ENCODE measurements at regions not wholly inside any gene's neighbourhood (a gene's known extent, or its start where the extent isn't known, plus 50 kb on each side); places are given as distances from the start of the nearest gene placed in this dataset.

DNA sequence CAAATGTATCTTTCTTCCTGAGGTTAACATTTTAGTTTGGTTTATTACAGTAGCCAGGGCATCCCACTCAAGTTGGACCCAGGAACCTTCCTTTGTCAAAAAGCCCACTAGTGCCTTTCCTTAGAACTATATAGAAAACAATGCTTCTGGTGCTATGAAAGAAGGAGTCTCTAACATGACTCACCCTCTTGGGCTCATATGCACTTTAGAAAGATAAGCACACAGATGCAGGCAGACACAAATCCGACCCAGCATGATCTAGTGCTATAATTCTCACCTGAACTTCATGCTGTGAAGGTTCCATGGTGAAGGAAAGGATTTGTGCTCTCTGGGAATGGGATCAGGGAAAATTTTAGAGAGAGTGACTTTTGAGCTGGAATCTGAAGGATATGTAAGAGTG is 289.4 kb downstream of the ANKRD50 start:
- TF ChIP-seq EZH2phosphoT487 (IDR thresholded peaks at IDR 0.05; ENCODE audit: insufficient read depth, low read depth) (no peak), EZH2 (IDR thresholded peaks at IDR 0.05; ENCODE audit: insufficient read depth, poor library complexity, severe bottlenecking) (no peak)
